Fibroblast of lung (primary cell): ENCODE measurements at regions not wholly inside any gene's neighbourhood (a gene's known extent, or its start where the extent isn't known, plus 50 kb on each side); places are given as distances from the start of the nearest gene placed in this dataset.

Experiments
- EZH2 ChIP-seq: IDR thresholded peaks from 2 replicates; pipeline ENCODE4 v1.5.1; 2012; ENCODE audit warnings: low read length, control low read depth, mild to moderate bottlenecking; ENCODE audit errors: missing control alignments
- TF ChIP-seq, protein P1 (sequence below), 2 donors: IDR thresholded peaks in 1 of 2; conservative IDR thresholded peaks in 1 of 2; 1 replicate in 1 of 2; 2 replicates in 1 of 2; pipeline ENCODE4 v1.5.1; 2011 to 2012; ENCODE audit warnings: low read length in 2 of 2, control low read depth in 1 of 2, inconsistent platforms in 1 of 2, low read depth in 1 of 2, mild to moderate bottlenecking in 1 of 2

DNA sequence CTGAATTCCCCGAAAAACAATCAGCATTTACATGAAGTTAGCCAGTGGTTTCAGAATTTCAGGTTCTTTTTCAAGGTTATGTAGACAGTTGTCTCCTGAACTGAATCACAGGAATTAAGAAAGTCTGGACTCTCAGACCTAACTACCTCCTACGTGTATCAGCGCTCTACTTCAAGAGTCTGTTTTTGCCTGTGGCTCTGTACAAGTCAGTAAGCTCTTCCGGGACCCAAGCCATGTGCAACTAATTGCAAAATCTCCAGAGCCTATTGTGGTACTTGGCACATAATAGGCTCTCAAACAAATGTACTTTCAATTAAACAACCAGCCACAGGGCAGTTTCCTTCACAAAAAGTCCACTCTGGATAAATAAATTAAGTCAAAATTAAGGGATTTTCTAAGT lies 414.2 kb downstream of the PDCD6IP start:
- TF ChIP-seq, protein P1, sequence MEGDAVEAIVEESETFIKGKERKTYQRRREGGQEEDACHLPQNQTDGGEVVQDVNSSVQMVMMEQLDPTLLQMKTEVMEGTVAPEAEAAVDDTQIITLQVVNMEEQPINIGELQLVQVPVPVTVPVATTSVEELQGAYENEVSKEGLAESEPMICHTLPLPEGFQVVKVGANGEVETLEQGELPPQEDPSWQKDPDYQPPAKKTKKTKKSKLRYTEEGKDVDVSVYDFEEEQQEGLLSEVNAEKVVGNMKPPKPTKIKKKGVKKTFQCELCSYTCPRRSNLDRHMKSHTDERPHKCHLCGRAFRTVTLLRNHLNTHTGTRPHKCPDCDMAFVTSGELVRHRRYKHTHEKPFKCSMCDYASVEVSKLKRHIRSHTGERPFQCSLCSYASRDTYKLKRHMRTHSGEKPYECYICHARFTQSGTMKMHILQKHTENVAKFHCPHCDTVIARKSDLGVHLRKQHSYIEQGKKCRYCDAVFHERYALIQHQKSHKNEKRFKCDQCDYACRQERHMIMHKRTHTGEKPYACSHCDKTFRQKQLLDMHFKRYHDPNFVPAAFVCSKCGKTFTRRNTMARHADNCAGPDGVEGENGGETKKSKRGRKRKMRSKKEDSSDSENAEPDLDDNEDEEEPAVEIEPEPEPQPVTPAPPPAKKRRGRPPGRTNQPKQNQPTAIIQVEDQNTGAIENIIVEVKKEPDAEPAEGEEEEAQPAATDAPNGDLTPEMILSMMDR (conservative IDR thresholded peaks at IDR 0.05 in 1 of 2, IDR thresholded peaks at IDR 0.05 in 1 of 2; ENCODE audit: low read depth in 1 of 2, low read length in 2 of 2), result no peak
- TF ChIP-seq EZH2, result no peak
